Left ventricle myocardium inferior (tissue), 1 donor: ENCODE measurements at regions not wholly inside any gene's neighbourhood (a gene's known extent, or its start where the extent isn't known, plus 50 kb on each side); places are given as distances from the start of the nearest gene placed in this dataset.
"Not testable (repeated sequence)": the region's sequence is repeated elsewhere in the genome, so short reads cannot be mapped to it uniquely, and the experiment has no call there.

Experiments
- DNase-seq: peaks from one replicate; pipeline ENCODE4 v3.0.0-alpha.2; 2020
- H3K27ac ChIP-seq: fragments of 200-600 bp; replicated peaks from 2 replicates; pipeline ENCODE4 v1.8.0; 2021
- H3K27me3 ChIP-seq: fragments of 200-600 bp; 2 replicates; pipeline ENCODE4 v1.8.0; 2021; ENCODE audit warnings: low read depth
- H3K36me3 ChIP-seq: fragments of 200-600 bp; 2 replicates; pipeline ENCODE4 v1.8.0; 2021
- H3K4me1 ChIP-seq: fragments of 200-600 bp; 2 replicates; pipeline ENCODE4 v1.8.0; 2021
- H3K4me3 ChIP-seq: fragments of 200-600 bp; 2 replicates; pipeline ENCODE4 v1.8.0; 2021; ENCODE audit warnings: mild to moderate bottlenecking, moderate library complexity
- H3K9me3 ChIP-seq: fragments of 200-600 bp; replicated peaks from 2 replicates; pipeline ENCODE4 v1.8.0; 2021
- CTCF ChIP-seq: fragments of 200-600 bp; IDR thresholded peaks from 2 replicates; pipeline ENCODE4 v1.8.0; 2021; ENCODE audit warnings: antibody characterized with exemption, mild to moderate bottlenecking, borderline replicate concordance
- intact Hi-C: fragments of 100-400 bp; cut with micrococcal nuclease; formaldehyde crosslinking; loops from one replicate; pipeline ENCODE4 v1.11.0; 2022
- donor health status: DM: no; HTN: yes; CAD: no; lungs with severe emphysema.

GRCh38 chr7:50849991-50850390 lies 67.3 kb upstream of the GRB10 start:
- TF ChIP-seq CTCF = no peak
- no peak for DNase-seq
- intact Hi-C loops = no loop called here

DNA sequence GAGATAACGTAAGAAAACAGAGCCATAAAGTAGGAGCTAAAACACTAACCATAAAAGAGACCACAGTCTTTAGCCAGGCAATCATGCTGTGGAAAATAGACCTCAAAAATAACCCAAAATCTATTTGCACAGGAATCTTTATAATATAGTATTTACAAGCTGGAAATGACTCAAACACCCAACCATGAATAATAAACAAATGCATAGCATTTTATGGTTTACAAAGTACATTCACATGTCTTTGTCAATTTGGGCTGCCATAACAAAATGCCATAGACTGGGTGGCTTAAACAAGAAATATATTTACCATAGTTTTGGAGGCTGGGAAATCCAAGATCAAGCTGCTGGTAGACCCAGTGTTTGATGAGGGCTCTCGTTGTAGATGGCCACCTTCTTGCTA lies 65.5 kb upstream of the GRB10 start:
- Histone ChIP-seq H3K4me3 (no peak overlapping the region), H3K27me3 (no peaks in the 10 kb centered on the region), H3K9me3 (no peaks in the 10 kb centered on the region), H3K4me1 (no peaks in the 10 kb centered on the region), H3K27ac (no peak overlapping the region), H3K36me3 (no peaks in the 10 kb centered on the region)
- TF ChIP-seq CTCF = no peak
- intact Hi-C loops = no loop called here
- no peak for DNase-seq

More at GRCh38 chr7:50849991-50850390, 67.3 kb upstream of the GRB10 start:
- Histone ChIP-seq H3K36me3 (no peaks in the 10 kb centered on the region), H3K4me3 (no peak overlapping the region), H3K27me3 (no peaks in the 10 kb centered on the region), H3K4me1 (no peaks in the 10 kb centered on the region), H3K27ac (no peak overlapping the region), H3K9me3 (no peaks in the 10 kb centered on the region)

DNA sequence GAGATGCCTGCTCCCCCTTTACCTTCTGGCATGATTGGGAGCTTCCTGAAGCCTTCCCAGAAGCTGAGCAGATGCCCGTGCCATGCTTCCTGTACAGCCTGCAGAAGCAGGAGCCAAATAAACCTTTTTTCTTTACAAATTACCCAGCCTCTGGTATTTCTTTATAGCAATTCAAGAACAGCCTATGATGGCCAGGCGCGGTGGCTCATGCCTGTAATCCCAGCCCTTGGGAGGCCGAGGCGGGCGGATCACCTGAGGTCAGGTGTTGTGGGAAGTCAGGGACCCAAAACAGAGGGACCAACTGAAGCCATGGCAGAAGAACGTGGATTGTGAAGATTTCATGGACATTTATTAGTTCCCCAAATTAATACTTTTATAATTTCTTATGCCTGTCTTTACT lies 62.2 kb upstream of the GRB10 start:
- H3K4me1 ChIP-seq, intact Hi-C loops, H3K4me3 ChIP-seq, H3K36me3 ChIP-seq, DNase-seq, H3K9me3 ChIP-seq, H3K27ac ChIP-seq, H3K27me3 ChIP-seq: not testable (repeated sequence)

DNA sequence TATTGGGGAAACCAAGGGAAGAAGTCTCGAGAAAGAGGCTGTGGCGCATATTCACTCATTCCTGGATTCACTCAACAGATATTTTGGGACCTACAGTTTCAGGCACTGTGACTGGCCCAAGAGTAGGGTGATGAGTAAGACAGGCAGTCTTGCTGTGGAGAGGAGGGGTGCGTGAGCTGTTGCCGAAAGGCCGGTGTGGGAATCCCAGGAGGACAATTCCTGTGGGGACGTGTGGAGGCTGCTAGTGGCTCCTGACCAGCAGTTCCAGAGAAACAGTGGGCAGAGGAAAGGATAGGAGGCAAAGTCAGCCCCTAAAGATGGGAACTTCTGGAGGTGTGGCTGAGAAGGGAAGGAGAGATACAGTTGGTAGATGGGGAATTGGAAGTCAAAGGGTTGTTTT lies 59.3 kb upstream of the GRB10 start:
- Histone ChIP-seq H3K4me1 (peaks cover 16% of the 10 kb centered on the region), H3K27ac (no peak overlapping the region), H3K36me3 (no peaks in the 10 kb centered on the region), H3K27me3 (no peaks in the 10 kb centered on the region), H3K4me3 (no peak overlapping the region), H3K9me3 (no peaks in the 10 kb centered on the region)
- no peak for TF ChIP-seq CTCF
- intact Hi-C loops = no loop called here
- DNase-seq = no peak

DNA sequence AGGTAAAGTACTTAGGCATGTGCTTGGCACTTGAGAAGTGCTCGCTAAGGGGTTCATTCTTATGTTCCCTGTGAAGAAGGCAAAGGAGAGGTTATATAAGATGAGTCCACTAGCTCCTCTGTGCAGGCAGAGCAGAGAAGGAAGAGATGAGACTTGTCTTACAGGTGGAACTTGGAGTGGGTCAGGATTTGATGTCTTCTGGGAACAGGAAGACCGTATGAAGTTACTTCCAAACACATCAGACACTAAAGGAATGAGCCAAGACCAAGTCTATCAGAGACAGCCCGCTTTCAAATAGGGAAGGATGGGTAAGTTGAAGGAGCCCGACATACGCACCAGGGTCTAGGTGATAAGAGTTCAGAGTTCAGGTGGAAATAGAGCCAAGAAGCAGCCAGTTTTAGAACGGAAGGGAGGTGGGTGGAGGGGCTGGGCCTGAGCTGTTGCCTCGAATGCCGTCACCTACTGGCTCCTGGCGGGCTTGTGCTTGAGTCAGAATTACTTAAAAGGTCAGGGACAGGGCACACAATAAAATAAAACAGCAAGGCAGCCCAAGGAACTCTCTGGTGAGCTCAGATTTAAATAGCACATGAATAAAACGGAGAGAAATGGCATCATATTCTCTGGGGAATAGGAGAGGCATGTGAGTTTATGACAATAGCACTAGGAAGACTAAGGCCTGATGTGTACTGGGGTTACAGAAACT lies 56.1 kb upstream of the GRB10 start:
- TF ChIP-seq CTCF = no peak
- intact Hi-C loops = no loop called here
- Histone ChIP-seq H3K27me3 (no peaks in the 10 kb centered on the region), H3K9me3 (no peaks in the 10 kb centered on the region), H3K4me3 (no peak overlapping the region), H3K36me3 (no peaks in the 10 kb centered on the region), H3K4me1 (peaks cover 16% of the 10 kb centered on the region), H3K27ac (peak overlapping the region; percentile 74)
- peak; percentile 44 for DNase-seq

GRCh38 chr7:50837965-50838364 lies 55.3 kb upstream of the GRB10 start:
- no peak overlapping the region for H3K4me3 ChIP-seq
- no peaks in the 10 kb centered on the region for H3K9me3 ChIP-seq
- no peak for TF ChIP-seq CTCF
- H3K27ac ChIP-seq = no peak overlapping the region
- no peak for DNase-seq
- no peaks in the 10 kb centered on the region for H3K27me3 ChIP-seq
- no peaks in the 10 kb centered on the region for H3K36me3 ChIP-seq
- peaks cover 16% of the 10 kb centered on the region for H3K4me1 ChIP-seq
- intact Hi-C loops = no loop called here
